ENCODE measurements at regions not wholly inside any gene's neighbourhood (a gene's known extent, or its start where the extent isn't known, plus 50 kb on each side); places are given as distances from the start of the nearest gene placed in this dataset.

GRCh38 chr5:160479220-160479619, 57.6 kb downstream of the PTTG1 start:
- no peak for TF ChIP-seq CTCF (IDR thresholded peaks at IDR 0.05)
- TF ChIP-seq POLR2AphosphoS5 (IDR thresholded peaks at IDR 0.05; ENCODE audit: insufficient read depth in 1 of 2, low read depth in 1 of 2): no peak
